ENCODE measurements at regions not wholly inside any gene's neighbourhood (a gene's known extent, or its start where the extent isn't known, plus 50 kb on each side); places are given as distances from the start of the nearest gene placed in this dataset.
"Not testable (repeated sequence)": the region's sequence is repeated elsewhere in the genome, so short reads cannot be mapped to it uniquely, and the experiment has no call there.

- in situ Hi-C loops (cut with MboI; ENCODE audit: low sequenced_read_pairs), result no loop called here
These were observed 82.9 kb upstream of the APBB1IP start for GRCh38 chr10:26355241-26355640.

DNA sequence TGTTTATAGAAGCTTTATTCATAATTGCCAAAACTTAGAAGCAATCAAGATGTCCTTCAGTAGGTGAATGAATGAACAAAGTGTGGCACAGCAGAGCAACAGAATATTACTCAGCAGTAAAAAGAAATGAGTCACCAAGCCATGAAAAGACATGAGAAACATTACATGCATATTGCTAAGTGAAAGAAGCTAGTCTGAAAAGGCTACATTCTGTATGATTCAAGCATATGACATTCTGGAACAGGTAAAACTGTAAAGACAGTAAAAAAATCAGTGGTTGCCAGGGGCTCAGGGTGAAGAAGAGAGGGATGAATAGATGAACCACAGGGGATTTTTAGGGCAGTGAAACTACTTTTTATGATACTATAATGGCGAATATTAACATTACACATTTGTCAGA lies 80.9 kb upstream of the APBB1IP start:
- in situ Hi-C loops (cut with MboI; ENCODE audit: low sequenced_read_pairs), result no loop called here

DNA sequence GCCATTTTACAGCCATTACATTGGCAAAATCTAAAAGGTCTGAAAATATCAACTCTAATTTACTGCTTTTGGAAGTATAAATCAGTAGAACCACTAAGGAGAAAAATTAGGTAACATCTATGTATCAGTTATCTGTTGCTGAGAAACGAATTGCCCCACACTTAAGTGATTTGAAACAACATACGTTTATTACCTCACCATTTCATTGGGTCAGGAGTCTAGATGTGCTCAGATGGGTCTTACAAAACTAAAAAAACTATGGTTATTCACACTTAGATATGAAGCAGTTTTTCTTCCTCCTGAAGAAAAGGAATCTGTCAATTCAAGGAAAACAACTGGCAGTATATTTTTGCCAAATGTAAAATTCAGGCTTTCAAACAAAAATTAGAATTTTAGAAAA lies 80.1 kb upstream of the APBB1IP start:
- in situ Hi-C loops (cut with MboI; ENCODE audit: low sequenced_read_pairs), result no loop called here

- in situ Hi-C loops (cut with MboI; ENCODE audit: low sequenced_read_pairs), result no loop called here
These were observed 78.5 kb upstream of the APBB1IP start for GRCh38 chr10:26359670-26360069.

DNA sequence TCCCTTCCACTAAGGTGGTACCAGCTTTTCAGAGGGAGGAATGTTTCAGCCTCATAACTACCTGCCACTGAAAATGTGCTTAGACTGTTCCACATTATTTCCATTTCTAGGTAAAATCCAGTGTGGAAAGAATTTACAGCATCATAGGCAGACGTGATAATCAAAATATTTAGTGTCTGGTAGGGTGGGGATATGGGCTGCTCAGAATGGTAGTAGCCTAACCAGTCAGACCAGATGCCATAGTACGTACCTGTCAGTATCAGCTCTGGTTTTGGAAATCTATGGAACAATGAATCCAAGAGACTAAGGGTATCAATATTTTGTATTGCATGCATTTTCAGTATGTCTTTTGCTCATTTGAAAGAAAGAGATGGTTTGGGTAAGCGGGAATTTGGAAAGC lies 76.8 kb upstream of the APBB1IP start:
- in situ Hi-C loops (cut with MboI; ENCODE audit: low sequenced_read_pairs), result no loop called here

DNA sequence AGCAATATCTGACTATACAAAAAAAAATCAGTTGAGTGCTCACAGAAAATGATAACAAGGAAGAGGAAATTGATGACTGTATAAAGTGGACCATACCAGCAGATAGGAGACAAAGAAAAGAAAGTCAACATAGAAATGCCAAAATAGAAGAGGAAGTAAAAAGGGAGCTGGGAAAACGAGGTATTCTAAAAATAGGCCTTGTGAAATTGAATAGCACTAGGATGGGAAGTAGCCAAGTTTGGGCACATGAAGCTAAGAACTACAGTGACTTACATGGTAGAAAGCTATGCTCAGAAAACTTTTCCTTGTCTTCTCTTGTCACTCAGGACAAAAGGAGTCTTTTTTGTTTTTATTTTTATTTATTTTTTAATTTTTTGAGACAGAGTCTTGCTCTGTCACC lies 76.2 kb upstream of the APBB1IP start:
- in situ Hi-C loops (cut with MboI; ENCODE audit: low sequenced_read_pairs), result no loop called here

DNA sequence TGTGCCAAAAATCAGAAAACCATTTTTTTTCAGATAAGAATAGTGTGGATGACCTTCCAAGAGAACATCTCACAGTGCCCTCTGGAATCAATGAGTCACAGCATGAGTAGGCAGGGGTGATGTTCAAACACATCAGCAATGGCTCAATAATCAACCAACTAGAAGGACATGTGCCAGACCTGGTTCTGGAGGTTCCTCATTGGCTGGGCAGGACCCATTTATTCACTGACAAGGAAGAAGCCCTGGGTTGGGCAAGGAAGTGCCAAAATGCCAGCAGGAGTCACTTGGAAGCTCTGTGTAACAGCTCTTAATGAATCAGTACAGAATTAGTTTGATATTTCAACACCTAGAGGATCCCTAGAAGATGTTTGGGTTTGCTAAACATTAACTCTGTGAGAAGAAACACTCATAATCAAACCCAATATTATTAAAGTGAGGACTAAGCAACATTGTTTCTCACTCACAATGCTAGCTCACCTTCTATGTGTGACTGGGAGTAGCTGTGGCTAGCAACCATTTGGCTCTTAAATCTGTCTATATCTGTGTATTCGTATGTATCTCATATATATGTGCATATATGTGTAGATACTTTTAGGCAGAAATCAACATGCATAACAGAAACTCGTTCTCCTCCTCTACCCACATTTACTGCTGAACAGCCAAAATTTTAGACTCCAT lies 72.3 kb upstream of the APBB1IP start:
- in situ Hi-C loops (cut with MboI; ENCODE audit: low sequenced_read_pairs), result no loop called here

DNA sequence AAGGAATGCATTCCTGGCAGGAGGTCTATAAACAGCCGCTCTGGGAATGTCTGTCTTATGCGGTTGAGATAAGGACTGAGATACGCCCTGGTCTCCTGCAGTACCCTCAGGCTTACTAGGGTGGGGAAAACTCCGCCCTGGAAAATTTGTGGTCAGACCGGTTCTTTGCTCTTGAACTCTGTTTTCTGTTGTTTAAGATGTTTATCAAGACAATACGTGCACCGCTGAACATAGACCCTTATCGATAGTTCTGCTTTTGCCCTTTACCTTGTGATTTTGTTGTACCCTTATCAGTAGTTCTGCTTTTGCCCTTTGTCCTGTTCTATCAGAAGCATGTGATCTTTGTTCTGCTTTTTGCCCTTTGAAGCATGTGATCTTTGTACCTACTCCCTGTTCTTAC lies 71.1 kb upstream of the APBB1IP start:
- in situ Hi-C loops (cut with MboI; ENCODE audit: low sequenced_read_pairs), result not testable (repeated sequence)

DNA sequence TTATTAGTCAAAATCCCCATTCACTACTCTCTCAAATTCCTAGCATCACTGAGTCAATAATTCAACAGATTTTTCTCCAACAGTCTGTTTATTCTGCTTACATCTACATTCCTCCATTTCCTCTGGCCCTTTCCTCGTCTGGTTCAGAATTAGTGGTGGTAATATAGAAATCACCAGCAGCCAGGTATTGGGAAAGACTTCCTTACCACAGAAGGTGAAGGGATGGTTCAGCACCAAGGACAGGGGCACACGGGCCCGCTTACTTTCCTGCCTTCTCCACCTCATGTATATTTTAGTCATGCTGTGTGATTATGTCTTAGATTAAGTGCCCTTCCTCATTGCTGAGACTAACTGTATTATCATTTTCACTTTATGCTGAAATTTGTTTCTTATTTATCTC lies 70.4 kb upstream of the APBB1IP start:
- in situ Hi-C loops (cut with MboI; ENCODE audit: low sequenced_read_pairs), result no loop called here

DNA sequence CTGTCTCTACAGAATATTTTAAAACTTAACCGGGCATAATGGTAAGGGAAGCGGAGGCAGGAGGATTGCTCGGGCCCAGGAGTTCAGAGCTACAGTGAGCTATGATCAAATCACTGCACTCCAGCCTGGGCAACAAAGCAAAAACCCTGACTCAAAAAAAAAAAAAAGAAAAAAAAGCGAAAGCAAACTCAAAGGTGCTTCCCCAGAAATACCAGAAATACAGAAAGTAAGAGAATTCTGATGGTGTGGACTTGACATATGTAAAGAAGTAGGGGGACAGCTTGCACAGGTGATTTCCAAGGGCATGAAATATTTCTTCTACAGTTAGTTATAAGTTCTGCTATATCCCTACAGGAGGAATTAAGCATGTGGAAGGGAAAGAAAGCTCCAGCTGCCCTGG lies 69.7 kb upstream of the APBB1IP start:
- in situ Hi-C loops (cut with MboI; ENCODE audit: low sequenced_read_pairs), result no loop called here

DNA sequence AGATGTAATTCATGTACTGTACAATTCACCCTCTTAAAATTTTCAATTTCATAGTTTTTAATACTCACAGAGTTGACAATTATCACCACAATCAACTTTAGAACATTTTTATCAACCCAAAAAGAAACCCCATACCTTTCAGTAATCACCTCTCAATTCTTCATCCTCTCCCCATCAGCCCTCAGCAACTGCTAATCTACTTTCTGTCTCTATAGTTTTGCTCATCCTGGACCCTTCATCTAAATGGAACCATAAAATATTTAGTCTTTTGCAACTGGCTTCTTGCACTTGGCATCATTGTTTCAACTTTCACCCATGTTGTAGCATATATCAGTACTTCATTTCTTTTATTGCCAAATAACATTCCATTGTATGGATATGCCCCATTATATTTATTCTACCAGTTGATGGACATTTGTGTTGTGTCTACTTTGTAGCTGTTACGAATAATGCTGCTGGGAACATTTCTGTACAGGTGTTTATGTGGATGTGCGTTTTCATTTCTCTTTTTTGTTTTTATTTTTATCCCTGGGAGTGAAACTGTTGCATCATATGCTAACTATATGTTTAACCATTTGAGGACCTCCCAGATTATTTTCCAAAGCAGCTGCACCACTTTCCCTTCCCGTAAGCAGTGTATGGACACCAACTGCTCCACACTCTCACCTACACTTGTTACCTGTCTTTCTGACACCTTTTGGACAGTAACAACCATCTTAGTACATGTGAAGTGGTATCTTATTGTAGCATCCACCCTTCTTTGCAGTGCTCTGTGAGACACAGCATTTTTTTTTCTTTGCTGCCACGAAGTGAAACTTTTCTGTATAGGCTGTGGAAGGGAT lies 65.4 kb upstream of the APBB1IP start:
- in situ Hi-C loops (cut with MboI; ENCODE audit: low sequenced_read_pairs), result no loop called here

- in situ Hi-C loops (cut with MboI; ENCODE audit: low sequenced_read_pairs), result no loop called here
These were observed 63.7 kb upstream of the APBB1IP start for GRCh38 chr10:26374426-26374825.

GRCh38 chr10:26377224-26377810 lies 60.8 kb upstream of the APBB1IP start:
- in situ Hi-C loops (cut with MboI; ENCODE audit: low sequenced_read_pairs), result not testable (repeated sequence)

DNA sequence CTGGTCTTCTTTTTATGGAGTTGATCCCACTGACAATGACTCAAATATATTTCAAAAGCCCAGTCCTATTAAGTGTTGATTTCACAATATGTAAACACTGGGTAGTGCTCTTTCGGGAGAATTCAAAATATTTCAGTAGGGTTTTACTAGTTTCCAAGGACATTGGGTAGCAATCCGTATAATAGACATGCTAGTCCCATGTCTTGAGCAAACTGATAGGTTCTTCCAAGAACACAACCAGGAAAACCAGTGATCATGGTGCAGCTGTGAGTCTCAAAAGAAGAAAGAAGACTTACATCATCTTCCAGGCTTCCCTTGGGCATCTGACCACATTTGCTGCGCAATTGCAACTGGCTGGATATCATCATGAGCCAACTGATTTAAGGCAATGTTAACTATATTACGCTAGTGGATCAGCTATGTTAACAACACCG lies 59.3 kb upstream of the APBB1IP start:
- in situ Hi-C loops (cut with MboI; ENCODE audit: low sequenced_read_pairs), result no loop called here

DNA sequence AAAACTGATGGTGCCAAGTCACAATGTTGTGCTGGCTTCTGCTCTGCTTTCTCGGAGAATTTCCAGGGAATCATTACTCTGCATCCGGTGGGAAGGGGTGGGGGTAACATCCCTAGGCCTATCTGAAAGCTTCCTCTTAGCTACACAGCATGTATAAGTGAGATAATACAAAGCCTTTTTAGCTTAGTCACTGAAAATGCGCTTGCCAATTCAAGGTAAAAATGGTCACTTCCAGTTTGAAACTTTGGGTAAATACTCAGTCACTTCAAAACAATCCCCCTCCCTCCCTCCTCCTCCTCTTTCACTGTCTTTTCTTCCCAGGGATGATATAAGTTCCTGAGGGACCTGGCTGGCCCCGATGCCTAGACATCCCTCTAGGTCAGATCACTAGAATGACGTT lies 57.3 kb upstream of the APBB1IP start:
- in situ Hi-C loops (cut with MboI; ENCODE audit: low sequenced_read_pairs), result no loop called here

- in situ Hi-C loops (cut with MboI; ENCODE audit: low sequenced_read_pairs), result no loop called here
These were observed 56.2 kb upstream of the APBB1IP start for GRCh38 chr10:26381986-26382385.

GRCh38 chr10:26384600-26384999 lies 53.5 kb upstream of the APBB1IP start:
- in situ Hi-C loops (cut with MboI; ENCODE audit: low sequenced_read_pairs), result no loop called here

DNA sequence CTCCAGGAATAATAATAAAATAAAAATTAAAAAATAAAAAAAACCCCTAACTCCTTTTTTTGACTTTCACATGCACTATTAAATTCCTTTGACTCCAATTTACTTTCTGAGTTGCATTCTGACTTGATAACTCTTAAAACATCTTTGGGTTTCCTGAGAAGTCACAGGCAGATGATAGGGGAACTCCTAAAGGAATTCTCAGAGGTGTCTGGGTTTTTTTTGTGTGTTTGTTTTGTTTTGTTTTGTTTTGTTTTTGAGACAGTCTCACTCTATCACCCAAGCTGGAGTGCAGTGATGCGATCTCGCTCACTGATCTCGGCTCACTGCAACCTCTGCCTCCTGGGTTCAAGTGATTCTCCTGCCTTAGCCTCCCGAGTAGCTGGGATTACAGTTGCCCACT lies 52.7 kb upstream of the APBB1IP start:
- in situ Hi-C loops (cut with MboI; ENCODE audit: low sequenced_read_pairs), result loop anchor here (5.0 kb wide), 1 partner anchor 48 kb away; no protein-coding TSS in a partner anchor

GRCh38 chr10:26386781-26387180 lies 51.4 kb upstream of the APBB1IP start:
- in situ Hi-C loops (cut with MboI; ENCODE audit: low sequenced_read_pairs), result loop anchor here (5.0 kb wide), 1 partner anchor 49 kb away; no protein-coding TSS in a partner anchor

Data from HL-60/S4 treated with phorbol 12-myristate 13-acetate at 8.2 ng/mL for 4 days and 3 days (cell line).